Progenitor cell of endocrine pancreas (in vitro differentiated cells): ENCODE measurements at regions not wholly inside any gene's neighbourhood (a gene's known extent, or its start where the extent isn't known, plus 50 kb on each side); places are given as distances from the start of the nearest gene placed in this dataset.

ENCODE experiments used
- DNase-seq: peaks from one replicate; pipeline ENCODE4 v3.0.0; 2021; ENCODE audit warnings: low spot score; ENCODE audit not compliant: unreplicated experiment
- H3K27ac Mint-ChIP-seq: 2 replicates; pipeline ENCODE4 v1.8.0; 2021; ENCODE audit warnings: mild to moderate bottlenecking, moderate library complexity, mixed read lengths
- H3K27me3 Mint-ChIP-seq: 2 replicates; pipeline ENCODE4 v1.8.0; 2021; ENCODE audit warnings: mixed read lengths
- H3K36me3 Mint-ChIP-seq: 2 replicates; pipeline ENCODE4 v1.8.0; 2022; ENCODE audit warnings: mixed read lengths; ENCODE audit not compliant: insufficient read depth
- H3K4me1 Mint-ChIP-seq: 2 replicates; pipeline ENCODE4 v1.8.0; 2021; ENCODE audit warnings: low read depth, mixed read lengths
- H3K4me3 Mint-ChIP-seq: 2 replicates; pipeline ENCODE4 v1.8.0; 2021; ENCODE audit warnings: low read depth, mild to moderate bottlenecking, moderate library complexity, mixed read lengths
- H3K9me3 Mint-ChIP-seq: 2 replicates; pipeline ENCODE4 v1.8.0; 2021; ENCODE audit warnings: low read depth, mixed read lengths
- CTCF ChIP-seq: fragments of 200-600 bp; sonication (generic); IDR thresholded peaks from one replicate; pipeline ENCODE4 v1.5.0; 2021; ENCODE audit warnings: antibody characterized with exemption, mild to moderate bottlenecking; ENCODE audit not compliant: unreplicated experiment

GRCh38 chr5:51990241-51990640 lies 607.0 kb downstream of the ISL1 start:
- DNase-seq: no peak
- H3K4me1 Mint-ChIP-seq: peaks cover 11% of the 10 kb centered on the region
- H3K27me3 Mint-ChIP-seq: no peaks in the 10 kb centered on the region
- no peak overlapping the region for H3K4me3 Mint-ChIP-seq
- no peak for TF ChIP-seq CTCF
- no peaks in the 10 kb centered on the region for H3K36me3 Mint-ChIP-seq
- no peaks in the 10 kb centered on the region for H3K9me3 Mint-ChIP-seq
- no peak overlapping the region for H3K27ac Mint-ChIP-seq

DNA sequence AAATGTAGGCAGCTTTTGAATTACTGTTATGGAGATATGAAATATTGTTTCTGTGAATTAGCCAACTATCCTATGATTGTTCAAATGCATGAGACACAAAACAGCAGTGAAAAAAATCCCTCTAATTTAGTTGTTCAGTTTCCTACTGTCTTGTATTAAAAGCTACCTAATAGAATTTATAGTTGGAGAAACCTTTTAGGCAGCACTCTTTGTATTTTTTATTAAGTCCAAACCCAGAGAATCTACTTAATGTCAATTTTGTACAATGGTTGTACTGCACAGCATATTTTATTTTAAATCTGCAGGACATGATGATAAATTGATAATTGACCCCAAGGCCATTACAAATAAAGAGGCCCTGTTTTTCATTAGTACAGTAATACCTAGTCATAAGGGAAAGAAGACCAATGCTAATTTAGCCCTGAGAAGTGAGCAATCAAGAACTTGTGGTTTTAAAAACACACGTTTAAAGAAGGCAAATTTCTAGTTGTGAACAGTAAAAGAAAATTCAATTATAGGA lies 607.5 kb downstream of the ISL1 start:
- Mint-ChIP-seq H3K27ac (no peak overlapping the region), H3K36me3 (no peaks in the 10 kb centered on the region), H3K4me1 (peaks cover 11% of the 10 kb centered on the region), H3K9me3 (no peaks in the 10 kb centered on the region), H3K4me3 (no peak overlapping the region), H3K27me3 (no peaks in the 10 kb centered on the region)
- TF ChIP-seq CTCF: no peak
- DNase-seq: no peak

DNA sequence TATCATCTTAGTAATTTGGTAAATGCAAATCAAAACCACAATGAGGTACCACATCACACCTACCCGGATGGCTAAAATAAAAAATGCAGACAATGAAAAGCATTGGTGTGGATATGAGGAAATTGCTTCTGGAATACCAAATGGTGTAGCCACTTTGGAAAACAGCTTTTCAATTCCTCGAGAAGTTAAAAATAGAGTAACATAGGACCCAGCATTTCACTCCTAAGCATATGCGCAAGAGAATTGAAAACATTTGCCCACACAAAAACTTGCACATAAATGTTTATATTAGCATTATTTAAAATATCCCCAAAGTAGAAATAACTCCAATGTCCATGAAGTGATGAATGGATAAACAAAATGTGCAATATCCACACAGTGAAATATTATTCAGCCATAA lies 608.7 kb downstream of the ISL1 start:
- H3K27me3 Mint-ChIP-seq: no peaks in the 10 kb centered on the region
- TF ChIP-seq CTCF: no peak
- peaks cover 11% of the 10 kb centered on the region for H3K4me1 Mint-ChIP-seq
- no peak overlapping the region for H3K27ac Mint-ChIP-seq
- H3K4me3 Mint-ChIP-seq: no peak overlapping the region
- H3K36me3 Mint-ChIP-seq: no peaks in the 10 kb centered on the region
- H3K9me3 Mint-ChIP-seq: no peaks in the 10 kb centered on the region
- DNase-seq: no peak

DNA sequence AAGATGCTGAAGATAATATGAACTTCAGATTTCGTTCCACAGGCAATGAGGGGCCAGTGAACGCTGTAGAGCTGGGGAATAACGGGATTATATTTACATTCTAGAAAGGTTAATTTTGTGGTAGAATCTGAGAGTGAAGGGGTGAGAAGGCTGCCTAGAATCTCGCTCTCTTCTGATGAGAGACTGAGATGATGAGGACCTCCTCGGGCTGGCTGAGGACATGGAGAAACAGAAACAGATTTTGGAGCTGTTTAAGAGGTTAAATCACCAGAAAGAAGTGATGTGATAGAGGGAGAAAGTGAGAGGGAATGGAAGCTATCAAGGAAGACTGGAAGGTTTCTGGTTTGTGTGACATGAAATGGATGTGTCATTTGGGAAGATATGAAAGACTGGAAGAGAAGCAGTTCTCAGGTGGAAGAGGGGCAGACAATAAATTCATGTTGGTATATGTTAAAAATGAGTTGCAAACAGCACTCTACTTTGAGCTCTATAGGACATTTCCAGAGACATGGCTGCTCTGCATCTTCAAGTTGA lies 612.6 kb downstream of the ISL1 start:
- H3K27me3 Mint-ChIP-seq: peaks cover 3% of the 10 kb centered on the region
- H3K27ac Mint-ChIP-seq: no peak overlapping the region
- H3K4me1 Mint-ChIP-seq: no peaks in the 10 kb centered on the region
- TF ChIP-seq CTCF: no peak
- DNase-seq: no peak
- H3K9me3 Mint-ChIP-seq: peaks cover 3% of the 10 kb centered on the region
- no peaks in the 10 kb centered on the region for H3K36me3 Mint-ChIP-seq
- no peak overlapping the region for H3K4me3 Mint-ChIP-seq

DNA sequence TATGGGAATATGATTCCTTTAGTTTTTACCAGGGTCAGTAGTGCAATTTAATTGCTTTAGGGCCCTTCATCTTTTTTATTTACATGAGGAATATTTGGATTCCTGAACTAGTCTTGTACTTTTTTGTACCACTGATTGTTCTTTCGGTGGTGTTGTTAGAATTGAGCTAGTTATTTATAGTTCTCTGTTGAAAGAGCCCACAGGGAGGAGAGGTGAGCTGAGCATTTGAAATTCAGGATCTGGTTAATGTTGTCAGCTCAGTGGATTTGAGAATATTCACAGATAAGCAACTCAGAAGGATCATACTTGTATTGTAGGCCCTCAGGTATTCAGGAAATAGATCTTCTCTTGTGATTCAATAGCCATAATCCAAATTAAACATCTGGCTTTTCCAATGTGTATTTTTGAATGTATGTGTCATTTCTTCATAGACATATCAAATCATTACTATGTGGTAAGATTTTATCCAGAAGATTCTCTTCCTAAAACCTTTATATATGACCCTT lies 613.2 kb downstream of the ISL1 start:
- no peak for TF ChIP-seq CTCF
- peaks cover 3% of the 10 kb centered on the region for H3K27me3 Mint-ChIP-seq
- no peaks in the 10 kb centered on the region for H3K4me1 Mint-ChIP-seq
- H3K27ac Mint-ChIP-seq: no peak overlapping the region
- DNase-seq: no peak
- no peaks in the 10 kb centered on the region for H3K36me3 Mint-ChIP-seq
- no peak overlapping the region for H3K4me3 Mint-ChIP-seq
- peaks cover 3% of the 10 kb centered on the region for H3K9me3 Mint-ChIP-seq
